Kidney epithelial cell (primary cell): ENCODE measurements at regions not wholly inside any gene's neighbourhood (a gene's known extent, or its start where the extent isn't known, plus 50 kb on each side); places are given as distances from the start of the nearest gene placed in this dataset.
A peak's percentile ranks its signal among the peaks of the same experiment; 100 is the strongest.

Source experiments
- DNase-seq: peaks from one replicate; pipeline ENCODE4 v3.0.0-alpha.2; 2010; ENCODE audit warnings: low read depth
- H3K27me3 ChIP-seq: 2 replicates; pipeline ENCODE4 v1.6.0; 2011; ENCODE audit warnings: low read length; ENCODE audit not compliant: control insufficient read depth, insufficient read depth
- H3K36me3 ChIP-seq: 2 replicates; pipeline ENCODE4 v1.5.1; 2011; ENCODE audit warnings: low read length; ENCODE audit not compliant: control insufficient read depth, insufficient read depth
- H3K4me3 ChIP-seq: 2 replicates; pipeline ENCODE4 v1.5.1; 2011; ENCODE audit warnings: low read depth, mild to moderate bottlenecking, control low read depth, low read length
- CTCF ChIP-seq: IDR thresholded peaks from 2 replicates; pipeline ENCODE4 v1.5.1; 2011; ENCODE audit warnings: mild to moderate bottlenecking, moderate library complexity, low read length, control low read depth, inconsistent platforms; ENCODE audit not compliant: insufficient read depth, poor library complexity, severe bottlenecking

- no peak for DNase-seq
- TF ChIP-seq CTCF = no peak
- no peak overlapping the region for H3K4me3 ChIP-seq
- no peaks in the 10 kb centered on the region for H3K36me3 ChIP-seq
- H3K27me3 ChIP-seq = no peaks in the 10 kb centered on the region
Measured at GRCh38 chr9:107815782-107816560, 326.4 kb upstream of the KLF4 start.

GRCh38 chr9:107813287-107813686 is 323.7 kb upstream of the KLF4 start:
- H3K4me3 ChIP-seq = no peak overlapping the region
- H3K36me3 ChIP-seq = no peaks in the 10 kb centered on the region
- DNase-seq = no peak
- TF ChIP-seq CTCF = no peak
- no peaks in the 10 kb centered on the region for H3K27me3 ChIP-seq

GRCh38 chr9:107810461-107810961 is 320.9 kb upstream of the KLF4 start:
- no peak for DNase-seq
- no peak overlapping the region for H3K4me3 ChIP-seq
- no peak for TF ChIP-seq CTCF
- H3K27me3 ChIP-seq = no peaks in the 10 kb centered on the region
- H3K36me3 ChIP-seq = no peaks in the 10 kb centered on the region

- peak; percentile 49 for DNase-seq
- no peak overlapping the region for H3K4me3 ChIP-seq
- no peaks in the 10 kb centered on the region for H3K36me3 ChIP-seq
- no peak for TF ChIP-seq CTCF
- no peaks in the 10 kb centered on the region for H3K27me3 ChIP-seq
Measured at GRCh38 chr9:107809871-107810460, 320.4 kb upstream of the KLF4 start.

GRCh38 chr9:107807183-107807582 is 317.6 kb upstream of the KLF4 start:
- Histone ChIP-seq H3K36me3 (no peaks in the 10 kb centered on the region), H3K4me3 (no peak overlapping the region), H3K27me3 (no peaks in the 10 kb centered on the region)
- DNase-seq = no peak
- TF ChIP-seq CTCF = no peak
